ENCODE measurements at regions not wholly inside any gene's neighbourhood (a gene's known extent, or its start where the extent isn't known, plus 50 kb on each side); places are given as distances from the start of the nearest gene placed in this dataset.

- no peak for DNase-seq
- Histone ChIP-seq H2BK120ac (ENCODE audit: insufficient read depth, low read length, poor library complexity) (no peak overlapping the region), H3K23ac (ENCODE audit: low read length) (no peak overlapping the region), H3K27me3 (ENCODE audit: insufficient read depth, low read length) (no peaks in the 10 kb centered on the region), H3K9ac (ENCODE audit: low read length) (no peak overlapping the region), H3K27ac (ENCODE audit: low read depth, low read length) (no peak overlapping the region), H3K18ac (ENCODE audit: low read length) (no peak overlapping the region), H3K14ac (ENCODE audit: low read length) (no peak overlapping the region), H3K4me3 (ENCODE audit: low read depth, low read length) (no peak overlapping the region), H3K4me2 (ENCODE audit: low read length) (no peak overlapping the region), H2AFZ (ENCODE audit: insufficient read depth, low read length, poor library complexity) (no peak overlapping the region), H3K79me2 (ENCODE audit: control insufficient read depth, insufficient read depth, low read length, poor library complexity) (no peaks in the 10 kb centered on the region), H4K12ac (ENCODE audit: low read depth, low read length) (no peak overlapping the region), H3K79me1 (ENCODE audit: low read length) (no peaks in the 10 kb centered on the region), H3K9me3 (ENCODE audit: insufficient read depth, low read depth, low read length) (no peaks in the 10 kb centered on the region), H3K36me3 (ENCODE audit: control insufficient read depth in 1 of 2, insufficient read depth in 2 of 2, low read length in 2 of 2) (no peaks in the 10 kb centered on the region), H2AK5ac (ENCODE audit: low read length) (no peak overlapping the region), H4K91ac (ENCODE audit: low read depth, low read length) (no peak overlapping the region), H2BK5ac (ENCODE audit: low read depth, low read length, poor library complexity) (no peak overlapping the region), H4K8ac (ENCODE audit: low read depth, low read length) (no peak overlapping the region), H3K4me1 (ENCODE audit: control insufficient read depth in 1 of 2, insufficient read depth in 2 of 2, low read length in 2 of 2) (no peaks in the 10 kb centered on the region), H3K4ac (ENCODE audit: low read depth, low read length) (no peak overlapping the region), H2BK12ac (ENCODE audit: low read length) (no peak overlapping the region)
- WGBS (ENCODE audit: extremely low coverage, insufficient coverage, insufficient read length), result no CpG with 5 or more reads among the region's 11 CpGs
Observed at GRCh38 chr16:5763176-5763575, 665.6 kb upstream of the EEF2KMT start.

DNA sequence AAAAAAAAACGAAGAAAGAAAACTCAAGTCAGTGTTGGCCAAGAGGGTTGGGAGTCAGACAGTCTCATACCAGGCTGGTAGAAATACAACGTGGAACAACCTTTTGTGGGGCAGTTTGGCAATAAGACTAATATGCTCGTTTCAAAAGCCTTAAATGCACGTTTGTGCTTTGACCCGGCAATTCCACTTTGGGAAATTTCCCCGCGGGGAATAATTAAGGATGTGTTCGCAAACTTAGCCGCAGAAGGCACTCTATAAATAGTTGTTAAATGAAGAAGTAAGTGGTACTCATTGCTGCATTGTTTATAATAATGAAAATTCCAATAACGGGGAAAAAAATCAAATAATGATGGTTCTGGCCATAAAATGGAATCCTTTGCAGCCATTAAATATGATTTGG is 664.8 kb upstream of the EEF2KMT start:
- Histone ChIP-seq H3K23ac (ENCODE audit: low read length) (no peak overlapping the region), H3K36me3 (ENCODE audit: control insufficient read depth in 1 of 2, insufficient read depth in 2 of 2, low read length in 2 of 2) (no peaks in the 10 kb centered on the region), H2BK12ac (ENCODE audit: low read length) (no peak overlapping the region), H3K79me2 (ENCODE audit: control insufficient read depth, insufficient read depth, low read length, poor library complexity) (no peaks in the 10 kb centered on the region), H3K18ac (ENCODE audit: low read length) (no peak overlapping the region), H2AK5ac (ENCODE audit: low read length) (no peak overlapping the region), H3K14ac (ENCODE audit: low read length) (no peak overlapping the region), H3K9ac (ENCODE audit: low read length) (no peak overlapping the region), H2BK5ac (ENCODE audit: low read depth, low read length, poor library complexity) (no peak overlapping the region), H3K4me1 (ENCODE audit: control insufficient read depth in 1 of 2, insufficient read depth in 2 of 2, low read length in 2 of 2) (no peaks in the 10 kb centered on the region), H3K9me3 (ENCODE audit: insufficient read depth, low read depth, low read length) (no peaks in the 10 kb centered on the region), H3K79me1 (ENCODE audit: low read length) (no peaks in the 10 kb centered on the region), H3K27me3 (ENCODE audit: insufficient read depth, low read length) (no peaks in the 10 kb centered on the region), H3K4me2 (ENCODE audit: low read length) (no peak overlapping the region), H4K91ac (ENCODE audit: low read depth, low read length) (no peak overlapping the region), H3K27ac (ENCODE audit: low read depth, low read length) (no peak overlapping the region), H3K4me3 (ENCODE audit: low read depth, low read length) (no peak overlapping the region), H3K4ac (ENCODE audit: low read depth, low read length) (no peak overlapping the region), H4K8ac (ENCODE audit: low read depth, low read length) (no peak overlapping the region), H4K12ac (ENCODE audit: low read depth, low read length) (no peak overlapping the region), H2AFZ (ENCODE audit: insufficient read depth, low read length, poor library complexity) (no peak overlapping the region), H2BK120ac (ENCODE audit: insufficient read depth, low read length, poor library complexity) (no peak overlapping the region)
- DNase-seq, result no peak
- no CpG with 5 or more reads among the region's 10 CpGs for WGBS (ENCODE audit: extremely low coverage, insufficient coverage, insufficient read length)

- Histone ChIP-seq H3K4ac (ENCODE audit: low read depth, low read length) (no peak overlapping the region), H3K36me3 (ENCODE audit: control insufficient read depth in 1 of 2, insufficient read depth in 2 of 2, low read length in 2 of 2) (no peaks in the 10 kb centered on the region), H3K9ac (ENCODE audit: low read length) (no peak overlapping the region), H4K8ac (ENCODE audit: low read depth, low read length) (no peak overlapping the region), H4K12ac (ENCODE audit: low read depth, low read length) (no peak overlapping the region), H3K14ac (ENCODE audit: low read length) (no peak overlapping the region), H3K4me3 (ENCODE audit: low read depth, low read length) (no peak overlapping the region), H3K27me3 (ENCODE audit: insufficient read depth, low read length) (no peaks in the 10 kb centered on the region), H3K23ac (ENCODE audit: low read length) (no peak overlapping the region), H3K9me3 (ENCODE audit: insufficient read depth, low read depth, low read length) (no peaks in the 10 kb centered on the region), H3K4me1 (ENCODE audit: control insufficient read depth in 1 of 2, insufficient read depth in 2 of 2, low read length in 2 of 2) (no peaks in the 10 kb centered on the region), H3K79me1 (ENCODE audit: low read length) (no peaks in the 10 kb centered on the region), H3K4me2 (ENCODE audit: low read length) (no peak overlapping the region), H2BK5ac (ENCODE audit: low read depth, low read length, poor library complexity) (no peak overlapping the region), H2AFZ (ENCODE audit: insufficient read depth, low read length, poor library complexity) (no peak overlapping the region), H3K79me2 (ENCODE audit: control insufficient read depth, insufficient read depth, low read length, poor library complexity) (no peaks in the 10 kb centered on the region), H3K18ac (ENCODE audit: low read length) (no peak overlapping the region), H2AK5ac (ENCODE audit: low read length) (no peak overlapping the region), H2BK120ac (ENCODE audit: insufficient read depth, low read length, poor library complexity) (no peak overlapping the region), H3K27ac (ENCODE audit: low read depth, low read length) (no peak overlapping the region), H2BK12ac (ENCODE audit: low read length) (no peak overlapping the region), H4K91ac (ENCODE audit: low read depth, low read length) (no peak overlapping the region)
- WGBS (ENCODE audit: extremely low coverage, insufficient coverage, insufficient read length), result no CpG with 5 or more reads among the region's 2 CpGs
- DNase-seq, result no peak
Observed at GRCh38 chr16:5761592-5761991, 664.0 kb upstream of the EEF2KMT start.

GRCh38 chr16:5758281-5758680 is 660.7 kb upstream of the EEF2KMT start:
- H2BK120ac ChIP-seq (ENCODE audit: insufficient read depth, low read length, poor library complexity), result no peak overlapping the region
- no peak overlapping the region for H3K4me2 ChIP-seq (ENCODE audit: low read length)
- no peak overlapping the region for H3K23ac ChIP-seq (ENCODE audit: low read length)
- no peak overlapping the region for H4K91ac ChIP-seq (ENCODE audit: low read depth, low read length)
- no peak overlapping the region for H2AFZ ChIP-seq (ENCODE audit: insufficient read depth, low read length, poor library complexity)
- H4K8ac ChIP-seq (ENCODE audit: low read depth, low read length), result no peak overlapping the region
- no peak overlapping the region for H3K14ac ChIP-seq (ENCODE audit: low read length)
- no CpG with 5 or more reads among the region's 4 CpGs for WGBS (ENCODE audit: extremely low coverage, insufficient coverage, insufficient read length)
- no peaks in the 10 kb centered on the region for H3K9me3 ChIP-seq (ENCODE audit: insufficient read depth, low read depth, low read length)
- H2AK5ac ChIP-seq (ENCODE audit: low read length), result no peak overlapping the region
- no peak overlapping the region for H3K4ac ChIP-seq (ENCODE audit: low read depth, low read length)
- DNase-seq, result no peak
- no peaks in the 10 kb centered on the region for H3K79me1 ChIP-seq (ENCODE audit: low read length)
- H3K79me2 ChIP-seq (ENCODE audit: control insufficient read depth, insufficient read depth, low read length, poor library complexity), result no peaks in the 10 kb centered on the region
- H3K27me3 ChIP-seq (ENCODE audit: insufficient read depth, low read length), result no peaks in the 10 kb centered on the region
- no peak overlapping the region for H3K4me3 ChIP-seq (ENCODE audit: low read depth, low read length)
- H3K27ac ChIP-seq (ENCODE audit: low read depth, low read length), result no peak overlapping the region
- no peak overlapping the region for H3K9ac ChIP-seq (ENCODE audit: low read length)
- no peaks in the 10 kb centered on the region for H3K4me1 ChIP-seq (ENCODE audit: control insufficient read depth in 1 of 2, insufficient read depth in 2 of 2, low read length in 2 of 2)
- no peak overlapping the region for H3K18ac ChIP-seq (ENCODE audit: low read length)
- H4K12ac ChIP-seq (ENCODE audit: low read depth, low read length), result no peak overlapping the region
- no peak overlapping the region for H2BK5ac ChIP-seq (ENCODE audit: low read depth, low read length, poor library complexity)
- H2BK12ac ChIP-seq (ENCODE audit: low read length), result no peak overlapping the region
- no peaks in the 10 kb centered on the region for H3K36me3 ChIP-seq (ENCODE audit: control insufficient read depth in 1 of 2, insufficient read depth in 2 of 2, low read length in 2 of 2)
